GM21515 (cell line): ENCODE measurements at regions not wholly inside any gene's neighbourhood (a gene's known extent, or its start where the extent isn't known, plus 50 kb on each side); places are given as distances from the start of the nearest gene placed in this dataset.

ENCODE experiments used
- ATAC-seq: cut with Tn5 transposase; IDR thresholded peaks from one replicate; pipeline ENCODE4 v1.9.1; 2021; ENCODE audit not compliant: unreplicated experiment

DNA sequence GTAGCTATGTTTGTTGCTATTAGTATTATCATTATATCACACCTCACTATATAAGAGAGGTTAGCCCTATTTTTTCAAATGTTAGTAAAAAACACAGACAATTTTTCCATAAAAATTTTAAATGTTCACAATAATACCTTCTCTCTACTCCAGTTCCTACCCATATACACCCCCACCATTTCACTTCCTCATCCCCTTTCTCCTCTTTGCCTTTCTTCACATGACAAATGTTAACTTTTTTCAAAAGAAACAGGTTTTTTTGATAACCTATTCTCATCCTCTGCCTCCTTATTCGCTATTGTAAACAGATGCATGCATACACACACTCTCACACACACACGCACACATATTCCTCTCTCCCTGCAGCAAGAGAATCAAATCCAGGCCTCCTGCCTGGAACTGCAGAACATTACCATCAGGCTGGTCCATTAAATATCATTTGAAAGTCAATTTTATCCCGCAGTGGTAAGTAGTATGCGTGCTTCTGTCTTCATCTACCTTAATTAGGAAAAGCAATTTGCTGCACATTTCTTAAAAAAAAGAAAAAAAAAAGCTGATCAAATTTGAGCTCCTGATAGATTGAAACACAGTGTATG lies 55.5 kb downstream of the MID1IP1 start:
- ATAC-seq = no peak

GRCh38 chrX:38857736-38858523 lies 56.7 kb downstream of the MID1IP1 start:
- ATAC-seq = no peak

- no peak for ATAC-seq
These were observed 58.3 kb downstream of the MID1IP1 start for GRCh38 chrX:38859602-38860001.

- ATAC-seq = no peak
These were observed 59.1 kb downstream of the MID1IP1 start for GRCh38 chrX:38860106-38861013.

GRCh38 chrX:38861489-38861888 lies 60.2 kb downstream of the MID1IP1 start:
- ATAC-seq = no peak

DNA sequence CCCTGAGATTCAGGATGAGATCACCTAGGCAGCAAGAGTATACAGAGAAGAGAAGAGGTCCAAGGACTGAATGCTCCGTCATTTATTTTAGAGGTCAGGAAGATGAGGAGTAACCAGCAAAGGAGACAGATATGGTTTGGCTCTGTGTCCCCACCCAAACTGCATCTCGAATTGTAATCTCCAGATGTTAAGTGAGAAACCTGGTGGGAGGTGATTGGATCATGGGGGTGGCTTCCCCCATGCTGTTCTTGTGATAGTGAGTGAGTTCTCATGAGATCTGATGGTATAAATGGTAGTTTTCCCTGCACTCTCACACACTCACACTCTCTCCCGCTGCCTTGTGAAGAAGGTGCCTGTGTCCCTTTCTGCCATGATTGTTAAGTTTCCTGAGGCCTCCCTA lies 60.8 kb downstream of the MID1IP1 start:
- ATAC-seq = no peak

DNA sequence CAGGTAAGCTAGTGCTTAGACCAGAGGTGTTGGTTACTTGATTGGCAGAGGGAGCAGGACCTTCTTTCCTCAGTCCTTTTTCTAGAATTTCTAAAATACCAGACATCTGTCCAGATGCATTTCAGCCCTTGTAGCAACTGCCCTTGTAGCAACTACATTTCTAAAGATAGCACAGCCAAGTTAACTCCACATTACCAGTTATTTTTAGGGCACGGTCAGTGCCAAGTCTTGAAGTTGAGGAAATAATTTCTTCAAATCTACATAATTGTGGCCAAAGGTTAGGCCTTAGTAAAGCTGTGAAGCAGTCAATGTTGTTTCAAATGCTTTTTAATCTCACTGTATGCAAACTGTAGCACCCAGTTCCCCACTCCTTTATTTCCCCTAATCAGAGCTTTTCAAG lies 62.9 kb downstream of the MID1IP1 start:
- ATAC-seq = no peak

DNA sequence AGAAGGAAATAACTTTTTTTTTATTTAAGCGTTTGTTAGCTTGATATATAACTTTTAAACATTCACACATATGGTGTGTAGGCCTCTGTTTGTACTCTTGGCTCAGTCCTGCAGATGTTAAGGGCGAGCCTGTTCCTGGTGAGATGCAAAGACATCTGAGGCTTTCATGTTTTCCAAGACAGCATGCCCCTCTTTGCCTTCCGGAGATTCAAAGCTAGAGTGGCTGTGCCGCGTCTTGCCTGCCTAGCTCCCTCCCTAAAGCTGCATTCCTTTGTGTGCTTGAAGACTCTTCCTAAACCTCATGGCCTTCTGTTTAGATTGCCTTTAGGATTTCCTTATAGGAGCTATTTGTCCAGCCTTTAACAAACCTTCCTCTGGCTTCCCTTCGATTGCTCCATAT lies 67.1 kb downstream of the MID1IP1 start:
- ATAC-seq = no peak

GRCh38 chrX:38868941-38869401 lies 67.7 kb downstream of the MID1IP1 start:
- ATAC-seq = no peak

- no peak for ATAC-seq
These were observed 69.2 kb downstream of the MID1IP1 start for GRCh38 chrX:38870361-38870895.

DNA sequence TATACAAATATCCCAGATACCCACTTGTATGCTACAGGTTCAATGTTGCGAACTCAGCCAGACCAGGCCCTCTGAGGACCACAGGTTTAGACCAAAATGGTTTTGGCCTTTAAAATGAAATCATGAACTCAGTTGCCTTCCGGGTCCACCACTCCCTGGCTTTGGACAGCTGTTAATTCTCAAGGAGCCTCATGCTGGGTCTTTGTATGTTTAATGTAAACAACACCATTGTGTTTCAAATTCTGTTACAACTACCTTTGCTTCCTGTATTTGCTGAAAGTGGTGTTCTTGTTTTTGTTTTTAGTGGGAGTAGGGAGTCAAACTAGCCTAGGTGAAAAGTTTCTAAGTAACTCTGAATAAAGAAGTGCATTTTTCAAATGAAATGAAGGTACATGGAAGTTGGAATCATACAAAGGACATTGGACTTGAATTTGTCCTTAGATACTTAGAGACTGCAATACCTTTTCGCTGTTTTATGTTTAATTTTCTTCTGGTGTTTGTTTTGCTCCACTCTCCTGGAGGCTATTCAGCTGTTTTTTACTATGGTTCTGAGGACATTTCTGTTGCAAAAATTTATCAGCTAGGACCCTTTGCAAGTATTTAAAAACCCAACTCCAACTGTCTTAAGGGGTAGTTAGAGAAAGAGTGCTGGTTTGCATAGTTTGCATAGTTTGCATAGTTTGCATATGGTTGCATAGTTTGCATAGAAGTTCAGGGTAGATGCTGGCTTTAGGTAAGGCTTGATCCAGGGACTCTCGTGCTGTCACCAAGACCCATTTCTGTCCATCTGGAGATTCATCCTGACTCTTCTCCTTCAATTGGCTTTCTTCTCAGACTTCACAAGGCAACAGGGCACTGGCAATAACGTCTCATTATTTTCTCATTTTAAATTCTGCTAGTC lies 70.1 kb downstream of the MID1IP1 start:
- ATAC-seq = no peak

GRCh38 chrX:38877366-38877765 lies 76.1 kb downstream of the MID1IP1 start:
- no peak for ATAC-seq

DNA sequence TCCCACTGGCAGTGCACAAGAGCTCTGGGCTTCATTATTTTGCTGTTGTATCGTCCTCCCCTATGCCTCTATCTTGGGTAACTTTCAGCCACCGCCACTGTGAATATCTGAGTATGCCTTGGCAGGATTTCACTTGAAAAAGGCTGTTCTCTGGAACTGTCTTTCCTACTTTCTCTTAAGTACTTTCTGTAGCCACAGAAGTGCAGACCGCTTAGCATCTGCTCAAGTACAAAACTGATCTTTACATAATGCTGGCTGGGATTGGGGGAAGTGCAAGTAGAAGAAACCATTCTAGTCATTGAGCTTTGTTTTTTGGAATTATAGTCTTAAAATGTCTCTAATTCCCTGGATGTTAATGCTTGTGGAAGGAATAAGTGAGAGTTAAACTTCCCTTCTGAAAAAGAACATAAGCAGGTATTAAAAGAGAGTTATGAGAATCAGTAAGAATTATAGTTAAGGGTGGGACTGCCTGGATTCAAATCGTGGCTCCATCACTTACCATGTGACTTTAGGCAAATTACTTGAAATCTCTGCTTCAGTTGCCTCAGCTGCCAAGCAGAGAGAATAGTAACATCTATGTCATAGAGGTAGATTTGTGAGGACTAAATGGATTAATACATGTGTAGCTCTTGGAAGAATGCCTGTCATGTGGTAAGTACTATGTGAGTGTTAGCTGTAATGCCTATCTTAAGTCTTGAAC lies 77.5 kb downstream of the MID1IP1 start:
- no peak for ATAC-seq

- peak; percentile 75 for ATAC-seq
These were observed 78.5 kb downstream of the MID1IP1 start for GRCh38 chrX:38879631-38880220.

- no peak for ATAC-seq
These were observed 79.1 kb downstream of the MID1IP1 start for GRCh38 chrX:38880296-38880854.

- ATAC-seq = no peak
These were observed 79.8 kb downstream of the MID1IP1 start for GRCh38 chrX:38881066-38881465.

- no peak for ATAC-seq
These were observed 80.5 kb downstream of the MID1IP1 start for GRCh38 chrX:38881727-38882126.

- ATAC-seq = no peak
These were observed 81.8 kb downstream of the MID1IP1 start for GRCh38 chrX:38882894-38883626.
